Fibroblast of the conjunctiva (primary cell): ENCODE measurements at regions not wholly inside any gene's neighbourhood (a gene's known extent, or its start where the extent isn't known, plus 50 kb on each side); places are given as distances from the start of the nearest gene placed in this dataset.

Experiments
- DNase-seq: peaks from one replicate; pipeline ENCODE4 v3.0.0-alpha.2; 2010; ENCODE audit warnings: low read depth

- DNase-seq = peak; percentile 42
Measured at GRCh38 chr5:144072518-144072927, 97.9 kb downstream of the YIPF5 start.

DNA sequence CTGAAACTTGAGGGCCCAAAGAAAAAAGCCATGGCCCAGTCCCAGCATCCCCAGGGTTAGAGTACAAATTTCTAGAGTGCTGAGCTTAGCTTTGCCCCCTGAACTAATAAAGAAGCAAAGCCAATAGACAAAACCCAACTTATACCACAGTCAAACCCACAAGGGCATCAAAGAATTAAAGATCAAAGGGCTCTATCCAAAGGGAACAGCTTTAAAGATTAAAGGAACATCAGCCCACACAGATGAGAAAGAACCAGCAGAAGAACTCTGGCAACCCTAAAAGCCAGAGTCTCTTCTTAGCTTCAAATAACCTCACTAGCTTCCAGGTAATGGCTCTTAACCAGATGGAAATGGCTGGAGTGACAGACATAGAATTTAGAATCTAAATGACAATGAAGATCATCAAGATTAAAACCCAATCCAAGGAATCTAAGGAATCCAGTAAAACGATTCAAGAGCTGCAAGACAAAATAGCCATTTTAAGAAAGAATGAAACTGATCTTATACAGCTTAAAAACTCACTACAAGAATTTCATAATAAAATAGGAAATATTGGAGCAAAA, 93.9 kb downstream of the YIPF5 start:
- DNase-seq = no peak

GRCh38 chr5:144083185-144083584, 87.3 kb downstream of the YIPF5 start:
- DNase-seq = no peak

DNA sequence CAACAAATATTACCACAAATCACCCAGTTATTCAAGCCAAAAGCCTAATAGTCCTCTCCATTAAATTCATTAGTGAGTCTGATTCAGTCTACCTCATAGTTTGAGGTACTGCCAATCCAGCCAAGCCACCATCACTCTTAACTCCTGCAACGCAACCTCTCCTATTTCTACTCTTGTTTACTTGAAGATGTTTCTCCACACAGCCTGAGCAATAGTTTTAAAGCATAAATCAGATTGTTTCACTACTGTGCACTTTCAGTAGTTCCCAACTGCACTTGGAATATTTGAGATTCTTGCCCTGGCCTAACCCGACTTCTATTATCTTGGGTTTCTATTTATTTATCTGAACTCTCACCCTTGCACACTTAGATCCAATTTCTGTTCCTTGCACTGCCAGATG, 85.5 kb downstream of the YIPF5 start:
- no peak for DNase-seq

GRCh38 chr5:144085381-144085780, 85.1 kb downstream of the YIPF5 start:
- DNase-seq = no peak

DNA sequence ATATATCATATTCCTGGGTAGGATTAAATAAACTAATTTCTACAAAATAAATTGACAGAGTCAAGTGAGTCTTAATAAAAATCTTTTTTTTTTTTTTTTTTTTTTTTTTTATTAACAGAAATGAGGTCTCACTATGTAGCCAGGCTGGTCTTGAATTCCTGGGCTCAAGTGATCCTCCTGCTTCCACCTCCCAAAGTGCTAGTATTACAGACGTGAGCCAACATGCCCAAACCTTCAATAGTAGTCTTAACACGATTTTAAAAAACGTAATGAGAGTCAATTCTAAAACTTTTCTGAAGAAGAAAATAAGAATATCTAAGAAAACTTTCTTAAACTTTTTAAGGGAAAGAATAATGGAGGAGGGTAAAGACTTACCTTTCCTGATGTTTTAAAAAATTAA, 84.2 kb downstream of the YIPF5 start:
- no peak for DNase-seq

- DNase-seq = no peak
Measured at GRCh38 chr5:144087576-144087975, 82.9 kb downstream of the YIPF5 start.

GRCh38 chr5:144088206-144089064, 82.0 kb downstream of the YIPF5 start:
- DNase-seq = no peak

- DNase-seq = no peak
Measured at GRCh38 chr5:144089401-144090021, 80.9 kb downstream of the YIPF5 start.

GRCh38 chr5:144092508-144092907, 78.0 kb downstream of the YIPF5 start:
- no peak for DNase-seq

DNA sequence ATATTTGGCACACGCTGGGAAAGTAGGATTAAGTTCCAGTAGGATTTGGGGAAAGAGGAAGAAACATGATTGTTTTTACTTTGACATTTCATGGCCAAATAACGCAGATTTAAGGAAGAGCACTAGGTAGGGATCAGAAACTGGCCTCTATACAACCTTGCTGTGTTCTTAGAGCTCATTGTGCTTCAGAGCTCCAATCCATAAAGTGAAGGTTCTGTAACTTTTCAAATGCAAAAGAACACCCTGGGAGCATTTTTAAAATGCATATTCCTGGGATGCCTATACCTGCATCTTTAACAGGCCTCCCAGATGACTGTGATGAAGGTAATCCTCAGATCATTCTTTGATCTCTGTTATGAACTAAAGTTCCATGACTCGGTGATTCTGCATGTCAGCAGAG, 77.1 kb downstream of the YIPF5 start:
- no peak for DNase-seq

DNA sequence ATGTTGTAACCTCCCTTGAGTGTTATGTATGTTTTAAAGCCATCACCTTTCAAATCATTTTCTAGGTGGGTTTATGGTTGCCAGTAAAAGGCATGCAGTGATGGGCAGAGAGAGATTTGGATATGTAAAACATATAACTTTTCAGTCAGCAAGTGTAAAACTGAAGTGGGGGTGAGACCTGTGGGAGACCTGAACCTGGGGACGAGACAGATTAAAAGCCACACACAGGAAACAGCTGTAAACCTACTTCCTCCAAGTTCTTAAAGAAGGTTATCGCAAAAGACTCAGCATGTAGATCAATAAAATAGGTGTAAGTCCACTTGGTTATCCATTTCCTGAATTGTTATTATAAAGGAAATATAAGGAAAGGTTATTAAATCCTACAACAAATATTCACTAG, 76.6 kb downstream of the YIPF5 start:
- no peak for DNase-seq

- no peak for DNase-seq
Measured at GRCh38 chr5:144100702-144101101, 69.8 kb downstream of the YIPF5 start.

GRCh38 chr5:144101616-144102015, 68.8 kb downstream of the YIPF5 start:
- DNase-seq = no peak

DNA sequence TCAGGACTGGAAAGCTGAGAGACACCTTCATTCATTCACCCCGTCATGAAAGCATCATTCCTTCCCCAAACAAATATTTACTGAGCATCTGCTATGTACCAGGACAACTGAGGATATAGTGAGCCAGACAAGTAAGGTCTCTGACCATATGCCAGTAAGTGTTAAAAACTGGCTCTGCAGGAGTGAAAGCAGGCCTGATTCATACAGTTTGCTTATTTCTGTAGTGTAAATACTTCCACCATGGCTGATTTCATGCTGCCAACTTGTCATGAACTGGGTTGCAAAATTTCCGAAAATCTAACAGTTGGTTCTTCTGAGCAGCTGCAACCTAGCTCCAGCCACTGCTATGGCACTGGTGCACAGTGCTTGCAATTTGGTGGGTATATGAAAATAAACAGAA, 68.1 kb downstream of the YIPF5 start:
- DNase-seq = no peak

GRCh38 chr5:144102979-144103378, 67.5 kb downstream of the YIPF5 start:
- DNase-seq = no peak

- no peak for DNase-seq
Measured at GRCh38 chr5:144103611-144104485, 66.6 kb downstream of the YIPF5 start.

- DNase-seq = no peak
Measured at GRCh38 chr5:144105371-144105770, 65.1 kb downstream of the YIPF5 start.

GRCh38 chr5:144108131-144108530, 62.3 kb downstream of the YIPF5 start:
- DNase-seq = no peak
